ENCODE measurements at regions not wholly inside any gene's neighbourhood (a gene's known extent, or its start where the extent isn't known, plus 50 kb on each side); places are given as distances from the start of the nearest gene placed in this dataset.
"Not testable (repeated sequence)": the region's sequence is repeated elsewhere in the genome, so short reads cannot be mapped to it uniquely, and the experiment has no call there.

- no peaks in the 10 kb centered on the region for H3K9me3 ChIP-seq
- no peak for TF ChIP-seq CTCF (IDR thresholded peaks at IDR 0.05)
- H3K27me3 ChIP-seq: no peaks in the 10 kb centered on the region
- peaks cover 0 to 19% (median 0%) of the 10 kb centered on the region in 4 donors for H3K4me1 ChIP-seq
- DNase-seq: peak in 1 of 2 donors; percentile 44
- H3K4me3 ChIP-seq: no peak overlapping the region
- intact Hi-C loops (cut with DNase I; ENCODE audit: low total_unique reads): no loop called here
- no peaks in the 10 kb centered on the region for H3K36me3 ChIP-seq
- no peak overlapping the region for H3K27ac ChIP-seq
These were observed 90.2 kb upstream of the KLF6 start for GRCh38 chr10:3874990-3875841.

DNA sequence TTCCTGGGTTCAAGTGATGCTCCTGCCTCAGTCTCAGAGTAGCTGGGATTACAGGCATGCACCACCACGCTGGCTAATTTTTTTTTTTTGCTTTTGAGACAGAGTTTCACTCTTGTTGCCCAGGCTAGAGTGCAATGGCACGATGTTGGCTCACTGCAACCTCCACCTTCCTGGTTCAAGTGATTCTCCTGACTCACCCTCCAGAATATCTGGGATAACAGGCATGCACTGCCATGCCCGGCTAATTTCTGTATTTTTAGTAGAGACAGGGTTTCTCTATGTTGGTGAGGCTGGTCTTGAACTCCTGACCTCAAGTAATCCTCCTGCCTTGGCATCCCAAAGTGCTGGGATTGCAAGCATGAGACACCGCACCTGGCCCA, 89.6 kb upstream of the KLF6 start:
- H3K27me3 ChIP-seq; DNase-seq; H3K36me3 ChIP-seq; H3K4me3 ChIP-seq; H3K9me3 ChIP-seq; intact Hi-C loops (cut with DNase I; ENCODE audit: low total_unique reads): not testable (repeated sequence)
- H3K27ac ChIP-seq: peak overlapping the region in 1 of 2 donors; percentile 37
- peaks cover 0 to 19% (median 0%) of the 10 kb centered on the region in 4 donors for H3K4me1 ChIP-seq

GRCh38 chr10:3873728-3874461, 88.9 kb upstream of the KLF6 start:
- H3K9me3 ChIP-seq: no peaks in the 10 kb centered on the region
- no peaks in the 10 kb centered on the region for H3K27me3 ChIP-seq
- no peak for DNase-seq
- no peaks in the 10 kb centered on the region for H3K36me3 ChIP-seq
- no peak for TF ChIP-seq CTCF (IDR thresholded peaks at IDR 0.05)
- H3K4me3 ChIP-seq: no peak overlapping the region
- intact Hi-C loops (cut with DNase I; ENCODE audit: low total_unique reads): no loop called here
- peak overlapping the region; percentile 21 to 37 for H3K27ac ChIP-seq
- H3K4me1 ChIP-seq: peaks cover 0 to 19% (median 0%) of the 10 kb centered on the region in 4 donors

DNA sequence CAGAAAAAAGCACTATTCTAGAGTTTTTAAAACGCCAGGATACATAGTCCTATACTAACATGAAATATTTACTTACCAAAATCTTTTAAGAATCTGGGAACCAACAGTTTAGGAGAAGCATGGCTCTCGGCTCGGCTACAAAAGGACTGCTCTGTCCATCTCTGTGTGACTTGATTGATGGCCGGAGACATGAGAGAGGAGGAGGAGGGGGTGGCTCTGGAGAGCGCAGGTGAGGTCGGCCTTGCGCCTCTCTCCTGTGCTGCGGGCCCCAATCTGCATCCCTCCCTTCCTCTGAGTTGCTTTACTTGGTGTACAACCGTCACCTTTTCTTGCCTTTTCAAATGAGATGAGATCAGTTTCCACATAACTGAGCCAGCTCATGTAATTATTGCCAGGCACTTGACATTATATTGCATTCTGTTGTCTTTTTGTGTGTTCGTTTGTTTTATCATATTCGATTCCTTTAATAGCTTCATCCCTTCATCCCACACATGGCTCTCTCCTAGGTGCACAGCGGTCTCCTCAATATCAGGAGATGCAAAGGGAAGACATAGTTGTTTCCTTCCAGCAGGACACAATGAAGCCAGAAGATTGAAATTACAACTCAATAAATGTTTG, 87.8 kb upstream of the KLF6 start:
- TF ChIP-seq CTCF (IDR thresholded peaks at IDR 0.05): no peak
- H3K27me3 ChIP-seq: no peaks in the 10 kb centered on the region
- H3K9me3 ChIP-seq: no peaks in the 10 kb centered on the region
- no peaks in the 10 kb centered on the region for H3K36me3 ChIP-seq
- H3K27ac ChIP-seq: no peak overlapping the region
- intact Hi-C loops (cut with DNase I; ENCODE audit: low total_unique reads): no loop called here
- H3K4me1 ChIP-seq: peaks cover 0 to 19% (median 0%) of the 10 kb centered on the region in 4 donors
- DNase-seq: no peak
- no peak overlapping the region for H3K4me3 ChIP-seq

GRCh38 chr10:3871424-3871996, 86.5 kb upstream of the KLF6 start:
- intact Hi-C loops (cut with DNase I; ENCODE audit: low total_unique reads): no loop called here
- no peak for TF ChIP-seq CTCF (IDR thresholded peaks at IDR 0.05)
- no peak for DNase-seq

More at GRCh38 chr10:3871424-3871996, 86.5 kb upstream of the KLF6 start:
- Histone ChIP-seq H3K27me3 (no peaks in the 10 kb centered on the region), H3K4me3 (no peak overlapping the region), H3K27ac (no peak overlapping the region), H3K36me3 (no peaks in the 10 kb centered on the region), H3K4me1 (peaks cover 0 to 19% (median 0%) of the 10 kb centered on the region in 4 donors), H3K9me3 (no peaks in the 10 kb centered on the region)
